ENCODE measurements at regions not wholly inside any gene's neighbourhood (a gene's known extent, or its start where the extent isn't known, plus 50 kb on each side); places are given as distances from the start of the nearest gene placed in this dataset.
A peak's percentile ranks its signal among the peaks of the same experiment; 100 is the strongest.

DNA sequence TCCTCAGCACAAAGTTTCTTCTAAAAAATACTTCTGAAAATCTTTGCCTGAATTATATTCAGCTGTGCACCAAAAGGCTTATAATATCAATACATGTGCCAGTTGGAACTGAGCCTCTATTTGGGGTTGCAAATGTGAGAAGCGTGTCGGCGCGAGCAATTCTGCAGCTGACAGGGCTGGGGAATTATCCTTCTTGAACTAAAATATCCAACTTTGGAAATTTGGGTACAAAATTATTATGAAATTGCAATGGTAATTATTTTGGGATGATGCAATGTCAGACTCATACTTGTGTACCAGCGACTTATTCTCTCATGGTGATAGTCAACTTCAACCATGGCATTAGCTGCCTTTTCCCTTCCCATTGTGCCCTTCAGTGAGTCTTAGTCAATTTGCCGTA, 507.0 kb upstream of the KLF6 start:
- H3K27me3 ChIP-seq (ENCODE audit: control insufficient read depth, insufficient read depth, low read length), result no peaks in the 10 kb centered on the region
- H3K4me3 ChIP-seq (ENCODE audit: low read depth, low read length), result no peak overlapping the region
- WGBS (ENCODE audit: insufficient coverage), result no CpG with 5 or more reads among the region's 6 CpGs
- peak in 1 of 6 donors; percentile 78 for DNase-seq (ENCODE audit: low read depth in 4 of 6, low spot score in 6 of 6)
- no peak overlapping the region for H3K27ac ChIP-seq (ENCODE audit: low read depth, low read length)
- H3K9me3 ChIP-seq (ENCODE audit: control insufficient read depth, insufficient read depth, low read length), result no peaks in the 10 kb centered on the region
- no peaks in the 10 kb centered on the region for H3K4me1 ChIP-seq (ENCODE audit: control insufficient read depth, insufficient read depth, low read length)
- H3K36me3 ChIP-seq (ENCODE audit: control insufficient read depth, insufficient read depth, low read length), result no peaks in the 10 kb centered on the region

DNA sequence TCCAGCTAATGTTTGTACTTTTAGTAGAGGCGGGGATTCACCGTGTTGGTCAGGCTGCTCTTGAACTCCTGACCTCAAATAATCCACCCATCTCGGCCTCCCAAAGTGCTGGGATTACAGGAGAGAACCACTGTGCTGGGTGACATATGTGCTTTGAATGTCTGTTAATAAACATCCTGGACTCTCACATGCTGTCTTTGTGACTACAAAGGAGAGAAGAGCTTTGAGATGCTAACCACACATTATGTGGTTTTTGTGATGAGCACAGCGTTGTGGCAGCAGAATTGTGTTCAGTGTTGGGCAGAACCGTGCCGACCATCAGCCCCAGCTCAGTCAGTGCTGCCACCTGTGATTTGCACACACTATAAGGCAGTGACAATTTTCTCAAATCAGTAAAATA, 500.1 kb upstream of the KLF6 start:
- no peak for DNase-seq (ENCODE audit: low read depth in 4 of 6, low spot score in 6 of 6)
- 80% methylated on average over 1 of the region's 6 CpGs for WGBS (ENCODE audit: insufficient coverage)
- Histone ChIP-seq H3K27ac (ENCODE audit: low read depth, low read length) (no peak overlapping the region), H3K9me3 (ENCODE audit: control insufficient read depth, insufficient read depth, low read length) (no peaks in the 10 kb centered on the region), H3K27me3 (ENCODE audit: control insufficient read depth, insufficient read depth, low read length) (no peaks in the 10 kb centered on the region), H3K4me1 (ENCODE audit: control insufficient read depth, insufficient read depth, low read length) (no peaks in the 10 kb centered on the region), H3K4me3 (ENCODE audit: low read depth, low read length) (no peak overlapping the region), H3K36me3 (ENCODE audit: control insufficient read depth, insufficient read depth, low read length) (no peaks in the 10 kb centered on the region)

DNA sequence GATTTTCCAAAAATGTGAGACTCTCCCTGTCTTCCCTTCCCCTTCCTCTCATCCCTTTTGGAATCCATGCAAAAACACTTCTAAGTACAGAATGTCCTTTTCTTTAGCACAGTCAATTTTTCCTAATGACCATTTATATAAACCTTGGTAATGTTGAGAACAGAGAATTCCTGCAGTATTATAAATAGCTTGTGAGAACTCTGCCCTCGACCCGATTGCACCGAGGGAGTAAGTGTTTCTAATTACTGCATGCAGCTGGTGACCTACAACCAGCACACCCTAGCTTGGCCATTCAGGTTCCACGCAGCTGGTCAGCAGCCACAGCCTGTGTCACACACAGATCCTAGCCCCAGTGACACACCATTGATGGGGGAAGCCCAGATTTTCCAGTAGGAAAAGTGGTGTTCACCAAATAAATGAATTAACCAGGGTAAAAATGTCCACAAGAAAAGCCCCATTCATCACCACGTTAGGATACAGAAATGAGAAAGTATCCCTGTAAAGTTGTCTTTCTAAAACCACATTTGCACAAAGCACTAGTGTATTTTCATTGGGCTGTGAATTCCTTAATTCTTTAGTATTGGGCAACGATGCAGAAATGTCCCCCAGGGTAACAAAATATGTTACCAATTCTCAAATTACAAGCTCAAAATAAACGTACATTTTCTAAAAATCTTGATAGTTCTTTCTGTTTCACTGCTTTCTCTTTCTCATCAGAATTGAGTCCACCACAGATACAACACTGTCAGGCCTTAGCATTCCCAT, 499.0 kb upstream of the KLF6 start:
- 64% methylated on average over 4 of the region's 7 CpGs for WGBS (ENCODE audit: insufficient coverage)

DNA sequence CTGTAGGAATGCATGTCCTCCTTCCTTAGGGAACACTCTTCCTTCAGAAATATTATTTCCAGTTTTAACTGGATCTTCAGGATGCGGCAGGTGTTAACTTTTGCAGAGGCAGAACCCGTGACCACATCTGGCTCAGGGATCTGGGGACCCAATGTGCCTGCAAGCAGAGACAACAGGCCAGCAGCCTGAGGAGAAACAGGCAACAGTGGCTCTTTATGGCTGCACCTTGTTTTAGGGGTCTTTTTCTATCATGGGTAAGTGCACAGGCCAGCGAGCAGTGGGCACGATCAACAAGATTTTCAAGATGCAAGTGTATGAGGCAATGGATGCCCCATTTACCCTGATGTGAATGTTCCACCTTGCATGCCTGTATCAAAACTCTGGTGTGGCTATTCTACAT, 497.5 kb upstream of the KLF6 start:
- no peak for DNase-seq (ENCODE audit: low read depth in 4 of 6, low spot score in 6 of 6)
- Histone ChIP-seq H3K27me3 (ENCODE audit: control insufficient read depth, insufficient read depth, low read length) (no peaks in the 10 kb centered on the region), H3K27ac (ENCODE audit: low read depth, low read length) (no peak overlapping the region), H3K36me3 (ENCODE audit: control insufficient read depth, insufficient read depth, low read length) (no peaks in the 10 kb centered on the region), H3K4me1 (ENCODE audit: control insufficient read depth, insufficient read depth, low read length) (peaks cover 3% of the 10 kb centered on the region), H3K9me3 (ENCODE audit: control insufficient read depth, insufficient read depth, low read length) (no peaks in the 10 kb centered on the region), H3K4me3 (ENCODE audit: low read depth, low read length) (no peak overlapping the region)
- WGBS (ENCODE audit: insufficient coverage), result 92% methylated on average over 4 of the region's 4 CpGs

More for the DNA sequence above, 499.0 kb upstream of the KLF6 start:
- peaks cover 3% of the 10 kb centered on the region for H3K4me1 ChIP-seq (ENCODE audit: control insufficient read depth, insufficient read depth, low read length)
- no peaks in the 10 kb centered on the region for H3K36me3 ChIP-seq (ENCODE audit: control insufficient read depth, insufficient read depth, low read length)
- DNase-seq (ENCODE audit: low read depth in 4 of 6, low spot score in 6 of 6), result peak in 1 of 6 donors; percentile 49
- H3K27me3 ChIP-seq (ENCODE audit: control insufficient read depth, insufficient read depth, low read length), result no peaks in the 10 kb centered on the region
- no peak overlapping the region for H3K4me3 ChIP-seq (ENCODE audit: low read depth, low read length)
- peak overlapping the region; percentile 75 for H3K27ac ChIP-seq (ENCODE audit: low read depth, low read length)
- H3K9me3 ChIP-seq (ENCODE audit: control insufficient read depth, insufficient read depth, low read length), result no peaks in the 10 kb centered on the region

DNA sequence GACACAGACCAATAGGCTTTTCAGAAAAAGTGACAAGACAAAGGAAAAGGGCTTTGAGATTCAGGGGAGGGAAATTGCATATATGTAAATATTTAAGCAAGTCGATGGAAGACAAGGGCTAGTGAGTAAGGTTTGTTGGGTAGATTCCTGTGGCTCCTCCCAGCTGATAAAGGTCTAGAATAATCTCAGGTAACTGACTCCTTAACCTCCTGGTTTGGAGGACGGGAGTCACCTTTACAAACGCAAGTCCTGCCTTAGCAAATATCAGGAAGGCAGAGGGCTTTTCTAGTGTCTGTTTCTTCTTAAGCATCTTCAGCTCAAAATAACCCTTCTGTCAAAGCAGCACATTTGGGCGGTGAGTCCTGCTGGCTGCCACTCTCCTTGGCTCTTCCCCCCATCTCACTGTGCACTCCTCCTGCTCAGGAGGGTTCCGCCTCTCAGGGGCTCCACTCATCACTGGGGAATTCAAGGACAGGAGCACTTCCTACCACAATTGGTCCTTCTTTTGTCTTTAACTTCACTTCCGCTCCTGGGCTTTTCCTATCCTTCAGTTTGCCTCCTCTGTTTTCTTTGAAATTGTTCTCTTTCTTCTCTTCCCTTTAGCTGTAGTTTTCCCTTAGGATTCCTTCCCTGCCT, 496.3 kb upstream of the KLF6 start:
- 82% methylated on average over 4 of the region's 6 CpGs for WGBS (ENCODE audit: insufficient coverage)
- Histone ChIP-seq H3K27me3 (ENCODE audit: control insufficient read depth, insufficient read depth, low read length) (no peaks in the 10 kb centered on the region), H3K36me3 (ENCODE audit: control insufficient read depth, insufficient read depth, low read length) (no peaks in the 10 kb centered on the region), H3K27ac (ENCODE audit: low read depth, low read length) (no peak overlapping the region), H3K9me3 (ENCODE audit: control insufficient read depth, insufficient read depth, low read length) (no peaks in the 10 kb centered on the region), H3K4me1 (ENCODE audit: control insufficient read depth, insufficient read depth, low read length) (peaks cover 3% of the 10 kb centered on the region), H3K4me3 (ENCODE audit: low read depth, low read length) (no peak overlapping the region)
- no peak for DNase-seq (ENCODE audit: low read depth in 4 of 6, low spot score in 6 of 6)

DNA sequence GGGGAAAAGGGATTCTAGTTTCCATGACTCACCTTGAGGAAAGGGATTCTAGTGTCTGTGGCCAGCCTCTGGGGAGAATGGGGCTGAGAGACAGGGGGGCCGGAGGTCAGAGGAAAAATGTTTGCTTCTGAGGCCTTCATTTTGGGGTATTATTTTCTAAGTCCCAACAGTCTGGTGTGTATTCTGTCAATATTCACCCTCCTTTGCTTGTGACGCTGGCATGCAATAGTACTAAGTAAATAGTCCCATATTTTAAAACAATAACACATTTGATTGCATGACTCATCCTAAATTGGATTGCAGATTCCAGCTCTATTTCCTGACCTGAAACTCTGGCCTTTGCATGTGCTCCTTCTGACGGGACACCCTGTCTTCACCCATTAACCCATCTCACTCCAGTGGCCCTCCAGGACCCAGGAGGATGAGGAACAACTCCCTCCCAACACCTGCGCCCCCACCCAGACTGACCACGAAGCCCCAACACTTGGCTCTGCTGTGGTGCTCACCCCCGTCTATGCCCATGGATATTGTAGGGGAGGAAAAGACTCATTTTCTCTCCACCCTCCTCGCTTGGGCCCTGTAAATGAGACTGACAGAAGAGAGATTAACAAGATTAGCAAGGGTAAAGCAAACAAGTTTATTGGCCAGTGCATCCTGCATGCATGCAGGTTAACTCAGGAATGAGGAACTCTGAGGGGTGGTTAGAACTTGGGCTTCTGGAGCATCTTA, 495.6 kb upstream of the KLF6 start:
- 88% methylated on average over 2 of the region's 7 CpGs for WGBS (ENCODE audit: insufficient coverage)
- peaks cover 3% of the 10 kb centered on the region for H3K4me1 ChIP-seq (ENCODE audit: control insufficient read depth, insufficient read depth, low read length)
- H3K27me3 ChIP-seq (ENCODE audit: control insufficient read depth, insufficient read depth, low read length), result no peaks in the 10 kb centered on the region
- H3K4me3 ChIP-seq (ENCODE audit: low read depth, low read length), result no peak overlapping the region
- H3K9me3 ChIP-seq (ENCODE audit: control insufficient read depth, insufficient read depth, low read length), result no peaks in the 10 kb centered on the region
- H3K36me3 ChIP-seq (ENCODE audit: control insufficient read depth, insufficient read depth, low read length), result no peaks in the 10 kb centered on the region
- H3K27ac ChIP-seq (ENCODE audit: low read depth, low read length), result no peak overlapping the region
- DNase-seq (ENCODE audit: low read depth in 4 of 6, low spot score in 6 of 6), result no peak

DNA sequence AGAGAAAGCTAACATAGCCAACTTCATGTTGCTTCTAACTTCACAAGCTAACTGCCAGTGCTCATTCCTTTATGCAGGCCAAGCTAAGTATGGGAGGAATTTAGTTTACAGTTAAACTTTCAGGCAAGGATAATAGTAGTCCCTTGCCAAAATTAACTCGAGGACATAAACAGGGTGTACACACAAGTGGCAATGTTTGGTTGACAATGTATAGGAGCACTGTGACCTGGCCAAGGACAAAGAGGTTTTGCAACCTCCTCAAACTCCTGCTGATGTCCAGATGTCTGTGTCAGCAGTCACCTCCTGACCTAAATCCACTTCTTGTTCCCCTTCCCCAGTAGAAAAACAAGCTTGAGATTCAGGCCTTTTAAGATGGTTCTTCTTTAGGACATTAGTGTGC, 494.6 kb upstream of the KLF6 start:
- Histone ChIP-seq H3K4me3 (ENCODE audit: low read depth, low read length) (no peak overlapping the region), H3K4me1 (ENCODE audit: control insufficient read depth, insufficient read depth, low read length) (peaks cover 3% of the 10 kb centered on the region), H3K9me3 (ENCODE audit: control insufficient read depth, insufficient read depth, low read length) (no peaks in the 10 kb centered on the region), H3K36me3 (ENCODE audit: control insufficient read depth, insufficient read depth, low read length) (no peaks in the 10 kb centered on the region), H3K27ac (ENCODE audit: low read depth, low read length) (peak overlapping the region; percentile 29), H3K27me3 (ENCODE audit: control insufficient read depth, insufficient read depth, low read length) (no peaks in the 10 kb centered on the region)
- whole genome bisulfite sequencing (ENCODE audit: insufficient coverage), result 40% methylated on average over 1 of the region's 1 CpG
- no peak for DNase-seq (ENCODE audit: low read depth in 4 of 6, low spot score in 6 of 6)

DNA sequence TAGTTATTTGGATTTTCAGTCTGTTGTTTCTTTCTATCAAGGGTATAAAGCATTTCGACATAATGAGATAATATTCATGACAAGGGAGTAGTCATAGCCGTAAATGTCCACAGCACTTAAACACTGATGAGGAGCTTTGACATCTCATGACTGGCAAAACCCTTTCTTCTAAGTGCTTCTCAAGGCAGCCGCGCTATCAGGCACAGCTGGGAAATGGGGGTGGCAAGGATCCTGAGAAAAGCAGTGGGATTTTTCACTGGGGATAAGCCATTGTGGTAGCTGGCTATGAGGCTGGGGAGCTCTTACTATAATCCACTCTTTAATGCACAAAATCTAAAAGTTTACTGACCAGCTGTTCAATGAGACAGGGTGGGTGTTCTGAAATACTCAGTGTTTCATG, 493.2 kb upstream of the KLF6 start:
- H3K4me3 ChIP-seq (ENCODE audit: low read depth, low read length), result no peak overlapping the region
- H3K27ac ChIP-seq (ENCODE audit: low read depth, low read length), result no peak overlapping the region

DNA sequence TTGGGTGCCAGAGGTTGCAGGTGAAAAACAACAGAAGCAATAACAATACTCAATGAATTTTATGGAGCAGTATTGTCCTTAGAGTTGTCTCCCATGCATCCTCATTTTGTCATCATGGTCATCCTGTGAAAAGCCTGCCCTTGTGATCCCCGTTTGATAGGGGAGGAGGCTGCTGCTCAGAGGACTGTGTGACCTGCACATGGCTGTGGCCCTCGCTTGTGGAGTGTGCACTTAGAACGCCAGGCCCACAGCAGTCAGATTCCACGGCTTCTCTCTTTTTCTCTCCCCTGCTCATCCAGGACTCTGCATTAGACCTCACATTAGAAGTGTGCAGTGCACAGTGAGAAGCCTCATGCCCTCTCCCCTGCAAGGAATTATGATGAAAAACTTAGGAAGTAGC, 491.1 kb upstream of the KLF6 start:
- H3K4me3 ChIP-seq (ENCODE audit: low read depth, low read length), result no peak overlapping the region
- no peak for DNase-seq (ENCODE audit: low read depth in 4 of 6, low spot score in 6 of 6)
- 86% methylated on average over 1 of the region's 4 CpGs for WGBS (ENCODE audit: insufficient coverage)
- no peaks in the 10 kb centered on the region for H3K27me3 ChIP-seq (ENCODE audit: control insufficient read depth, insufficient read depth, low read length)
- peaks cover 3% of the 10 kb centered on the region for H3K4me1 ChIP-seq (ENCODE audit: control insufficient read depth, insufficient read depth, low read length)
- H3K9me3 ChIP-seq (ENCODE audit: control insufficient read depth, insufficient read depth, low read length), result no peaks in the 10 kb centered on the region
- no peak overlapping the region for H3K27ac ChIP-seq (ENCODE audit: low read depth, low read length)
- H3K36me3 ChIP-seq (ENCODE audit: control insufficient read depth, insufficient read depth, low read length), result no peaks in the 10 kb centered on the region

More for the DNA sequence above, 493.2 kb upstream of the KLF6 start:
- Histone ChIP-seq H3K4me1 (ENCODE audit: control insufficient read depth, insufficient read depth, low read length) (peaks cover 3% of the 10 kb centered on the region), H3K27me3 (ENCODE audit: control insufficient read depth, insufficient read depth, low read length) (no peaks in the 10 kb centered on the region), H3K36me3 (ENCODE audit: control insufficient read depth, insufficient read depth, low read length) (no peaks in the 10 kb centered on the region), H3K9me3 (ENCODE audit: control insufficient read depth, insufficient read depth, low read length) (no peaks in the 10 kb centered on the region)
- 80% methylated on average over 1 of the region's 4 CpGs for WGBS (ENCODE audit: insufficient coverage)
- DNase-seq (ENCODE audit: low read depth in 4 of 6, low spot score in 6 of 6), result peak in 1 of 6 donors; percentile 23
